IMR-90 (cell line): ENCODE measurements at regions not wholly inside any gene's neighbourhood (a gene's known extent, or its start where the extent isn't known, plus 50 kb on each side); places are given as distances from the start of the nearest gene placed in this dataset.

Experiments
- ATAC-seq: fragments of 200-7000 bp; cut with Tn5 transposase; 2 replicates; pipeline ENCODE4 v1.9.1; 2020; ENCODE audit warnings: low read depth, mild to moderate bottlenecking, moderate library complexity
- BruUV-seq: library from RNA; stranded (reverse); fragments of 400-500 nt; replicated peaks from 2 replicates; lab custom pipeline; 2021; lab: Mats Ljungman, UMichigan
- CTCF ChIA-PET: fragments of 300-600 bp; formaldehyde crosslinking; extraction: SDS; loops from one replicate; lab custom pipeline; 2021; ENCODE audit warnings: antibody characterized with exemption; lab: Yijun Ruan, JAX
- POLR2A ChIA-PET: fragments of 300-600 bp; sonication (Branson Sonifier 250); formaldehyde crosslinking; loops from one replicate; lab custom pipeline; 2022; ENCODE audit warnings: antibody characterized with exemption; ENCODE audit not compliant: unreplicated experiment; lab: Charles Lee
- DNase-seq: peaks from one replicate; pipeline ENCODE4 v3.0.0; 2013
- H2AFZ ChIP-seq: replicated peaks from 2 replicates; pipeline ENCODE3; 2013; ENCODE audit warnings: low read length, mild to moderate bottlenecking; ENCODE audit not compliant: poor library complexity
- H2AK5ac ChIP-seq: 2 replicates; pipeline ENCODE4 v1.6.1; 2013; ENCODE audit warnings: low read depth, low read length, inconsistent platforms
- H2AK9ac ChIP-seq: replicated peaks from 2 replicates; pipeline ENCODE3; 2013; ENCODE audit warnings: mild to moderate bottlenecking, low read depth, low read length, moderate library complexity; ENCODE audit not compliant: poor library complexity
- H2BK120ac ChIP-seq: 2 replicates; pipeline ENCODE4 v1.6.1; 2013; ENCODE audit warnings: low read depth, low read length, inconsistent platforms
- H2BK15ac ChIP-seq: 3 replicates; pipeline ENCODE4 v1.6.1; 2013; ENCODE audit warnings: low read depth, low read length, inconsistent platforms
- H2BK20ac ChIP-seq: 2 replicates; pipeline ENCODE4 v1.6.1; 2013; ENCODE audit warnings: low read depth, mild to moderate bottlenecking, inconsistent platforms, low read length, moderate library complexity
- H2BK5ac ChIP-seq: 2 replicates; pipeline ENCODE4 v1.6.1; 2013; ENCODE audit warnings: mild to moderate bottlenecking, low read depth, low read length, inconsistent platforms; ENCODE audit not compliant: poor library complexity, severe bottlenecking
- H3K14ac ChIP-seq: replicated peaks from 2 replicates; pipeline ENCODE4 v1.6.1; 2013; ENCODE audit warnings: low read depth, low read length, inconsistent platforms
- H3K18ac ChIP-seq: 2 replicates; pipeline ENCODE4 v1.6.1; 2013; ENCODE audit warnings: low read depth, low read length, control low read depth
- H3K23ac ChIP-seq: 2 replicates; pipeline ENCODE4 v1.6.1; 2013; ENCODE audit warnings: low read depth, low read length, inconsistent platforms
- H3K27ac ChIP-seq: 2 replicates; pipeline ENCODE4 v1.5.1; 2013; ENCODE audit warnings: mild to moderate bottlenecking, control low read depth, low read length; ENCODE audit not compliant: insufficient read depth
- H3K27me3 ChIP-seq: 2 replicates; pipeline ENCODE4 v1.6.1; 2013; ENCODE audit warnings: low read length; ENCODE audit not compliant: control insufficient read depth, insufficient read depth
- H3K36me3 ChIP-seq: 2 replicates; pipeline ENCODE4 v1.6.1; 2013; ENCODE audit warnings: low read length, mixed read lengths; ENCODE audit not compliant: control insufficient read depth, insufficient read depth
- H3K4ac ChIP-seq: 2 replicates; pipeline ENCODE4 v1.6.1; 2013; ENCODE audit warnings: low read depth, low read length, inconsistent platforms
- H3K4me1 ChIP-seq: 2 replicates; pipeline ENCODE4 v1.6.1; 2013; ENCODE audit warnings: low read length, mixed read lengths; ENCODE audit not compliant: control insufficient read depth, insufficient read depth
- H3K4me2 ChIP-seq: 2 replicates; pipeline ENCODE4 v1.6.1; 2013; ENCODE audit warnings: low read depth, mild to moderate bottlenecking, control low read depth, low read length, moderate library complexity
- H3K4me3 ChIP-seq: 2 replicates; pipeline ENCODE4 v1.5.1; 2013; ENCODE audit warnings: low read depth, mild to moderate bottlenecking, control low read depth, low read length, moderate library complexity; ENCODE audit not compliant: insufficient read depth
- H3K56ac ChIP-seq: 2 replicates; pipeline ENCODE4 v1.6.1; 2013; ENCODE audit warnings: low read length, inconsistent platforms; ENCODE audit not compliant: insufficient read depth; ENCODE audit errors: extremely low read depth
- H3K79me1 ChIP-seq, 2 experiments: 2 replicates each; pipeline ENCODE4 v1.6.1; 2013; ENCODE audit warnings: low read length in 2 of 2, inconsistent platforms in 1 of 2, low read depth in 1 of 2
- H3K9ac ChIP-seq: 2 replicates; pipeline ENCODE4 v1.6.1; 2013; ENCODE audit warnings: low read depth, low read length, control low read depth
- H3K9me1 ChIP-seq: 2 replicates; pipeline ENCODE4 v1.6.1; 2013; ENCODE audit warnings: low read length, inconsistent platforms; ENCODE audit not compliant: insufficient read depth
- H3K9me3 ChIP-seq: 2 replicates; pipeline ENCODE4 v1.6.1; 2013; ENCODE audit warnings: low read length; ENCODE audit not compliant: control insufficient read depth, insufficient read depth
- H4K20me1 ChIP-seq: 2 replicates; pipeline ENCODE4 v1.6.1; 2013; ENCODE audit warnings: low read length, inconsistent platforms; ENCODE audit not compliant: insufficient read depth
- H4K5ac ChIP-seq: 2 replicates; pipeline ENCODE4 v1.6.1; 2013; ENCODE audit warnings: mild to moderate bottlenecking, low read depth, low read length, control low read depth
- H4K8ac ChIP-seq, 2 experiments: 2 replicates each; pipeline ENCODE4 v1.6.1; 2013; ENCODE audit warnings: low read depth in 2 of 2, low read length in 2 of 2, control low read depth in 1 of 2, inconsistent platforms in 1 of 2
- H4K91ac ChIP-seq: 2 replicates; pipeline ENCODE4 v1.6.1; 2013; ENCODE audit warnings: low read depth, low read length, inconsistent platforms; ENCODE audit not compliant: insufficient read depth
- FOS ChIP-seq: fragments of 150-350 bp; IDR thresholded peaks from 2 replicates; pipeline ENCODE4 v1.6.1; 2016; ENCODE audit warnings: low read depth, low read length
- MAFK ChIP-seq: IDR thresholded peaks from 2 replicates; pipeline ENCODE4 v1.6.1; 2012; ENCODE audit warnings: low read depth, low read length, improper control_type of control experiment
- MXI1 ChIP-seq: IDR thresholded peaks from 2 replicates; pipeline ENCODE4 v1.6.1; 2012; ENCODE audit warnings: low read depth, mild to moderate bottlenecking, low read length, moderate library complexity, borderline replicate concordance
- NFE2L2 ChIP-seq: fragments of 150-350 bp; IDR thresholded peaks from 2 replicates; pipeline ENCODE4 v1.6.1; 2016; ENCODE audit warnings: low read depth, mild to moderate bottlenecking, low read length
- WGBS, 2 experiments: methylation state at CpG; one replicate each; pipeline versions ENCODE4 v1.1.5 to v1.1.7; 2013; ENCODE audit warnings: missing lambda C conversion rate in 2 of 2; ENCODE audit not compliant: insufficient read length in 1 of 2; ENCODE audit errors: extremely low coverage in 2 of 2; 5-methylcytosine and 5-hydroxymethylcytosine counted together
- dilution Hi-C: fragments of 300-500 bp; cut with HindIII; formaldehyde crosslinking; loops from one replicate; pipeline ENCODE4 v1.14.3; 2018; ENCODE audit warnings: low sequenced_read_pairs; ENCODE audit not compliant: unreplicated experiment
- in situ Hi-C: fragments of 300-500 bp; cut with MboI; formaldehyde crosslinking; loops from 3 replicates; pipeline ENCODE4 v1.14.3; 2019; ENCODE audit warnings: low sequenced_read_pairs, inconsistent platforms, mixed read lengths
- intact Hi-C: fragments of 100-400 bp; cut with micrococcal nuclease; formaldehyde crosslinking; loops from 2 replicates; pipeline ENCODE4 v1.10.0; 2022

DNA sequence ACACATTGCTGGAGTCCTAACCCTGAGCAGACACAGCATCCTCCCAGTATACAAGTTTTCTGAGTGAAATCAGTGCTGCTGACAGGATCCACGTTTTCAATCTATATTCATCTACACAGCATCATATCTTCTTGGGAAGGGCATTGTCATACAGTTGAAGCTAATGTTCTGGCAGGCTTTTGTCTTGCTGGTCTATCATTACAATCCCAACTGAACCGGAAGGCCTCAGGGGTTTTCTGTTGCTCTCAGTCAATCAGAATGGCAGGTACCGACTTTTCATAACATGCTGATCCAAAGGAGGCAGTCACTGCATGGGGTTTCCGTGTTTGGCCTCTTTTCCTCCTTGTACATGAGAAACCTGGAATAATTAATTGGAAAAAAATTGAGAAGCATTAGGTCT is 2118.8 kb upstream of the WWC1 start:
- H3K18ac ChIP-seq, result no peak overlapping the region
- ChIA-PET CTCF (no interaction called here), POLR2A (no interaction called here)
- H3K9me3 ChIP-seq, result peaks cover 5% of the 10 kb centered on the region; the same call in 1 of the 2 replicates
- H3K14ac ChIP-seq, result no peak overlapping the region
- H3K27ac ChIP-seq, result no peak overlapping the region
- in situ Hi-C loops, result no loop called here
- no peaks in the 10 kb centered on the region for H3K4me1 ChIP-seq
- H2AFZ ChIP-seq, result no peak overlapping the region
- ATAC-seq (no peak), DNase-seq (no peak)
- no peak overlapping the region for H2BK20ac ChIP-seq
- H3K4ac ChIP-seq, result no peak overlapping the region
- dilution Hi-C loops, result no loop called here
- no peak overlapping the region for H3K4me3 ChIP-seq
- no peak overlapping the region for H3K4me2 ChIP-seq
- H3K23ac ChIP-seq, result no peak overlapping the region
- no peak overlapping the region for H2AK9ac ChIP-seq
- WGBS, 2 experiments, result no CpG with 5 or more reads among the region's 4 CpGs
- H4K91ac ChIP-seq, result no peak overlapping the region
- no peaks in the 10 kb centered on the region for H3K9me1 ChIP-seq
- no peaks in the 10 kb centered on the region for H3K79me1 ChIP-seq
- H3K9ac ChIP-seq, result no peak overlapping the region
- H2AK5ac ChIP-seq, result no peak overlapping the region
- H3K56ac ChIP-seq, result no peak overlapping the region
- H2BK15ac ChIP-seq, result no peak overlapping the region
- H3K27me3 ChIP-seq, result no peaks in the 10 kb centered on the region
- no peak overlapping the region for H4K5ac ChIP-seq
- H4K20me1 ChIP-seq, result no peaks in the 10 kb centered on the region
- H2BK120ac ChIP-seq, result no peak overlapping the region
- no TSS peak for BruUV-seq
- no peak overlapping the region for H4K8ac ChIP-seq
- H3K36me3 ChIP-seq, result no peaks in the 10 kb centered on the region
- TF ChIP-seq NFE2L2 (no peak), FOS (no peak), MAFK (no peak), MXI1 (no peak)
- intact Hi-C loops, result no loop called here
- no peak overlapping the region for H2BK5ac ChIP-seq
